Non-pigmented ciliary epithelial cell (primary cell): ENCODE measurements at regions not wholly inside any gene's neighbourhood (a gene's known extent, or its start where the extent isn't known, plus 50 kb on each side); places are given as distances from the start of the nearest gene placed in this dataset.
A peak's percentile ranks its signal among the peaks of the same experiment; 100 is the strongest.

ENCODE experiments used
- DNase-seq: peaks from one replicate; pipeline ENCODE4 v3.0.0-alpha.2; 2010; ENCODE audit warnings: low read depth

DNA sequence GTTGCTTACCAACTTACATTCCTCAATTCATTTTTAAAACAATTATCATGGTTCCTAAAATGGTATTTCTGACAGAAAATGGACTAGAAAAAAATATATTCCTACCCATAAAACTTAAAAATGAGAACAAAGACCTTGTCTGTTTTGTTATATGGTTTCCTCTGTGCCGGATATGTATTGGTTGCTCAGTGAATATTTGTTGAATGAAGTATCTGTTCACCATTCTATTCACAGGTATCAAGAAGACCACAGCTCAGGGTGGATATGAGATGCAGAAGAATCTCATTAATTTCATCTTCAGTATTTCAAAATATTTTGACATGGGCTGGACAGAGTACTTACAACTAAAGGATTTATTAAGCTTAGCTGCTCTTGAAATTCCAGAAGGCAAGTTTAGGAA lies 58.1 kb downstream of the TUSC7 start:
- DNase-seq, result no peak

DNA sequence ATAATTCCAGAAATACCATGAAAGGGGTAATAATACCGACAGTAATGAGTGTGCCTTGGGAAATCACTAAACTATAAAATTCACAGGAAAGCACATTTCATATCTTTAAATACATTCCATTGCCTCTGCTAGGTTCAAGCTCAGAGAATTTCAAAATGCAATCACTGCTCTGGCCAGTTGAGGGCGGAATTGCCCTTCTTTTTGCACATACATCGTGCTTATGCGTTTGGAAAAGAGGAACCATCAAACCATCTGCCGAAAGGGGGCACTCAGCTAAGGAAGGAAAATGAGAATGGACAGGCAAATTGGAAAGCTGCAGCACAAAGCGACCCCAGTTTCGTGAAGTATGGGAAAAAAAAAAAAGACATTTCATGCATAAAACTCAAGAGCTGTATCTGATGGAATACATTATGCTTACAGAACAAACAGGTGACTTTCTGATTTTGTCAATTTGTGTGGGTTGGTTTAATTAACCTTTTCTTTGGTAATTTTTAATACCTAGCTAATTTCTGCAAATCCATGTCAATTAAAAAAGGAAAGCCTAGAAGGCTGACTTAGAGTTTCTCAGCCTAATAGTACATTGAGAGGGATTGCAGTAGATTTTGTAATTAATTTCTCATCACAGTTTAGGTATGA lies 61.4 kb downstream of the TUSC7 start:
- peak; percentile 54 for DNase-seq

DNA sequence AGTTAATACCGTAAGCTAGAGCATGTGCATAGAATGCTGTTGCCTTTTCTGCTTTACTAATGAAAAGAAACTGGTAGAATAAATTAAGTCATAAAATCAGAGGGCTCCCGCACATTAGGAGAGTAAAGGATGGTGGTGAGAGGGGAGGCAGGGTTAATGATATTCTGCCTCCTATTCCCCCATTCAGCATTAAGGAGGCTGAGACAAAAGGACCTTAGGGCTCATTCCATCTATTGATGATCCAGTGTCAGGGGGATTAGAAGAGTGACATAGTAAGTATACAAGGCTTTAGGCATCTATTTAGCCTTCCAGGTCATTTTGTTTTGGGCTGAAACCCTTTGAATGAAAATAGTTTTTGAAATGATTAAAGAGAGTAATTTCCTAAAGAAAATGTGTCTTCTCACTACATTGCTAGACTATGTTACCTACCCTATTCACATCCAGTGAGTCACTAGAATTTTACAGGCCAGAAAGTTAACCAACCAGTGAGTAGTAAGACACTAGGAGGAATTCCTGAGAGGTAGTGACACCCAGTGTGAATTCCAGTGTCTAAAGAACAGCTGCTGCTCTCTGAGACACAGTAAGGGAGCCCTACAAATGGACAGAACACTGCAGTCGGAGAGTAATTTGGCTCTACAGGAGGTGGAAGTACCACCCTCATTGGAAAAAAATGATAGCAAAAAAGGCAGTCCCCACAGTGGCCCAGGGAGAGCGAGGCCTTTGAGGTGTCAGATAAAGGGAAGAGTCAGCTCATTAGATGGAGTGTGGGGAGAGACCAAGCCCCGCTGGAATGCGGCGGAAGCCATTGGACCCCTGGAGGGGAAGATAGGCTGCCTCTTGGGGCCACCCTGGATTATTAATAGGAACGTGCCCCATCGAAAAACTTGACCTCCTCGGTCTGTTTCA lies 67.6 kb downstream of the TUSC7 start:
- no peak for DNase-seq

- DNase-seq, result no peak
Measured at GRCh38 chr3:116785226-116785625, 75.6 kb downstream of the TUSC7 start.

DNA sequence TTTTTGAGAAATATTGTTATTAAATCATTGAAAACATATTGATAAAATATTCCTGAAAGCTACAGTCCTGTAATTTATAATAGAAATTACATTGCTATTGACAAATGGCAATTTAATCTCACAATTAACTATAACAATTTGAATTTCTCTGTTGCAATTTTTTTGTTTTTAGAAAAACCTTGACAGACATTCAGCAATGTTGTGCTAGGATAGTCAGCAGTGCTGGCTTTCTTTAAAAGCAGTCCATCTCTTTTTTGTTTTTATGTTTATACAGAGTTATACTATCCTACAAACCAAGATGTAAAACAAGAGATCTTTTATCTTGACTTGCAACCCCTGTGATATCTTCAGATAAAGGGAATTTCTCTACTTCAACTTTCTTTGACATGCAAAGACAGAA lies 93.1 kb downstream of the TUSC7 start:
- DNase-seq, result no peak

DNA sequence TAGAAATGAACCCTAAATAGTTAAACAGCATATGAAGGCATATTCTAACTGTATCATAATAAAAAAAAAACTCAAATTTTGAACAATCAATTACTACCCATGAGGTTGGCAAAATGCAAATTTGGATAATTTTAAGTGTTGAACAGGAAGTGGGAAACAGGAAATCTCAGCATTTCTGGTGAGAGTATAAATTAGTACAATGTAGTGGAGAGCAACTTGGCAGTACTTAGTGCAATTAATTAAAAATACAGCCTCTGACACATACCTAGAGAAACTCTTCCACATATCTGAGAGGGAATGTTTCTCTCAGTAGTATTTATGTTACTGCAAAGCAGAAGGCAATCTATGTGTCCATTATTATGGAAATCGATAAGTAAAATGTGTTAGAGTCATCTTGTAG lies 96.8 kb downstream of the TUSC7 start:
- no peak for DNase-seq

GRCh38 chr3:116808725-116809124 lies 99.1 kb downstream of the TUSC7 start:
- no peak for DNase-seq

DNA sequence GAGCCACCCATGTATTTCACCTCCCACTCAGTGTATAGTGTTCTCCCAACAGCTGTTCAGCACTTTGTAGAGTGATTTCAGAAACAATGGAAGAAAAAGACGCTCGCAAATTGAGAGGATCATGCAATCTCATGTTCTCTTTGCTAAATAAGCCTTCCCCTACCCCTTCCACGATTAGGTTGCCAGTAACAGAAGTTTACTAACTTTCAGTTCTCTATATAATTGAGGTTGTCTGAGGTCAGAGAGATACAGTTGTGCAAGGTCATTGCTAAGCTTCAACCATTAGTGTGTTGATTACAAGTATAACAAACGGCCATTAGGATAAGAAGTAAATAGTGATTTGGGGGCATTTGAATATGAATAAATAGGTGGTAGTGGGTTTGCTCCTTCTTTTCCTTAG lies 99.6 kb downstream of the TUSC7 start:
- DNase-seq, result no peak

- DNase-seq, result no peak
Measured at GRCh38 chr3:116811754-116812153, 102.2 kb downstream of the TUSC7 start.

DNA sequence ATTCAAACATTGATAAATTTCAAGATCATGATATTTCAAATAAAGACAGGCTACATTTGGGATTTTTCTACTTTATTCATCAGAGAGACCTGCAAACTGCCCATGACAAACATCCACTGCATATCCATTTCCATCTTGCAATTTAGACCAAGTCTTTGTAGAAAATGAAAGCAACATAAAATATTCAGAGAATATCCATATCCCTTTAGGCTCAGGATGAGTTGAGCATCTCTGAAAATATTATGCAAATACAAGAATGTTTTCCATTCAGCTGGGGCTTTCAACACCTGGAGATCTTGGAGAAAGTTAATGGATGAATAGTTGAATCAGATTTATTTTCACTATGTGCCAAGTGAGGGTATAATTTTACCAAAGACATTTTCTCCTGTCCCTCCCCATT lies 103.4 kb downstream of the TUSC7 start:
- no peak for DNase-seq

GRCh38 chr3:116815321-116815720 lies 105.7 kb downstream of the TUSC7 start:
- no peak for DNase-seq

- no peak for DNase-seq
Measured at GRCh38 chr3:116815831-116816588, 106.4 kb downstream of the TUSC7 start.

GRCh38 chr3:116821371-116821770 lies 111.8 kb downstream of the TUSC7 start:
- no peak for DNase-seq

GRCh38 chr3:116824208-116824607 lies 114.6 kb downstream of the TUSC7 start:
- no peak for DNase-seq

DNA sequence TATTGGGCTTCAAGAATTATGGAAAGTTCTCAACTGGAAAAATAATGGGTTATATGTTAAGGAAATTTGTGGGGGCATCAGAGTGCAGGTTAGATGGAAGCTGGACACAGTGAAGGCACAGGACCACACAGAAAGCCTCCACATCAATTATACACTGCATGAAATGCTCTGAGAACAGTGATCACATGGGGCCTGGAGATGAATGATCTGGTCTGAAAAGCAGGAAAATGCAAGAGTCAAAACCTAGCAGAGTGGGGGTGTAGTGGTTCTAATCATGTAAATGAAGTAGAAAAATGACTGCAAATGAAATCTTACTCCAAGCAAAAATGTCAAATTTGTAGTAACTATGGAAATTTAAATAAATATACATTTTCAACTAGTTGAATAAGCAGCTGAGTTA lies 123.6 kb downstream of the TUSC7 start:
- no peak for DNase-seq

DNA sequence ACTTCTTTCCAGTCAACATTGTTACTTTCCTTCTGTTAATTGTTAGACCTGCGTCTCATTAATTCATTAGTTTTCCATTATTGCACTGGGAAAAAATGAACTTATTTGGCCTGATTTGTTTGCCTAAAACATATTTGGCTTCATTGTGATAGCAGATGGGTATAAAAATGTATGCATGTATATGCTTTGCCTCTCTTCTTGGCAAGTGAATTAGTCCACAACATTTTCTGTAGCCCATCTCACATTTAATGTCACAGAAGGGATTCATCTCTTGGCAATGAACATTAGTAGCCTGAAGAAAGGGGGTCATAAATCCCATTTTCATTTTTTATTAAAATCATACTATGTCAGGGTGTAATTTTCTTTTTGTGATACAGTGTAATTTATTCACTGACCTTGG lies 125.2 kb downstream of the TUSC7 start:
- no peak for DNase-seq

- no peak for DNase-seq
Measured at GRCh38 chr3:116835658-116836057, 126.1 kb downstream of the TUSC7 start.

GRCh38 chr3:116836286-116836685 lies 126.7 kb downstream of the TUSC7 start:
- DNase-seq, result no peak

- no peak for DNase-seq
Measured at GRCh38 chr3:116837483-116837882, 127.9 kb downstream of the TUSC7 start.

GRCh38 chr3:116841003-116841735 lies 131.6 kb downstream of the TUSC7 start:
- DNase-seq, result no peak

GRCh38 chr3:116842254-116842957 lies 132.8 kb downstream of the TUSC7 start:
- DNase-seq, result no peak
